ENCODE measurements at regions not wholly inside any gene's neighbourhood (a gene's known extent, or its start where the extent isn't known, plus 50 kb on each side); places are given as distances from the start of the nearest gene placed in this dataset.

- TF ChIP-seq POLR2A (IDR thresholded peaks at IDR 0.05; ENCODE audit: insufficient read depth in 1 of 2, low read depth in 2 of 2, low read length in 2 of 2) = no peak
- no peak for TF ChIP-seq ZNF563 (CRISPR knock-in tag; IDR thresholded peaks at IDR 0.05)
- TF ChIP-seq ZBTB21 (CRISPR knock-in tag; IDR thresholded peaks at IDR 0.05) = no peak
- TF ChIP-seq MIER3 (CRISPR knock-in tag; IDR thresholded peaks at IDR 0.05; ENCODE audit: borderline replicate concordance) = no peak
- TF ChIP-seq SMC3 (IDR thresholded peaks at IDR 0.05; ENCODE audit: low read length) = no peak
- no peak for TF ChIP-seq ATF7-NPFF (CRISPR knock-in tag; IDR thresholded peaks at IDR 0.05; ENCODE audit: low read depth)
- no peak for TF ChIP-seq SRF (IDR thresholded peaks at IDR 0.05; ENCODE audit: low read depth, low read length)
- no peak for TF ChIP-seq SRSF9 (IDR thresholded peaks at IDR 0.05; ENCODE audit: borderline replicate concordance, insufficient read depth, low read depth, low read length, poor library complexity, severe bottlenecking)
- no peak for TF ChIP-seq HNRNPH1 (optimal IDR thresholded peaks at IDR 0.05; ENCODE audit: low read depth, low read length)
- TF ChIP-seq DDIT3 (CRISPR knock-in tag; IDR thresholded peaks at IDR 0.05) = no peak
- 0 out of 2 replicates have a peak, but pooled peaks have one; percentile 46 for TF ChIP-seq SNAPC2 (CRISPR knock-in tag; IDR thresholded peaks at IDR 0.05)
- TF ChIP-seq RFX3 (CRISPR knock-in tag; IDR thresholded peaks at IDR 0.05) = no peak
- TF ChIP-seq SIN3A (IDR thresholded peaks at IDR 0.05; ENCODE audit: borderline replicate concordance, low read depth, low read length) = no peak
- TF ChIP-seq, protein P1, sequence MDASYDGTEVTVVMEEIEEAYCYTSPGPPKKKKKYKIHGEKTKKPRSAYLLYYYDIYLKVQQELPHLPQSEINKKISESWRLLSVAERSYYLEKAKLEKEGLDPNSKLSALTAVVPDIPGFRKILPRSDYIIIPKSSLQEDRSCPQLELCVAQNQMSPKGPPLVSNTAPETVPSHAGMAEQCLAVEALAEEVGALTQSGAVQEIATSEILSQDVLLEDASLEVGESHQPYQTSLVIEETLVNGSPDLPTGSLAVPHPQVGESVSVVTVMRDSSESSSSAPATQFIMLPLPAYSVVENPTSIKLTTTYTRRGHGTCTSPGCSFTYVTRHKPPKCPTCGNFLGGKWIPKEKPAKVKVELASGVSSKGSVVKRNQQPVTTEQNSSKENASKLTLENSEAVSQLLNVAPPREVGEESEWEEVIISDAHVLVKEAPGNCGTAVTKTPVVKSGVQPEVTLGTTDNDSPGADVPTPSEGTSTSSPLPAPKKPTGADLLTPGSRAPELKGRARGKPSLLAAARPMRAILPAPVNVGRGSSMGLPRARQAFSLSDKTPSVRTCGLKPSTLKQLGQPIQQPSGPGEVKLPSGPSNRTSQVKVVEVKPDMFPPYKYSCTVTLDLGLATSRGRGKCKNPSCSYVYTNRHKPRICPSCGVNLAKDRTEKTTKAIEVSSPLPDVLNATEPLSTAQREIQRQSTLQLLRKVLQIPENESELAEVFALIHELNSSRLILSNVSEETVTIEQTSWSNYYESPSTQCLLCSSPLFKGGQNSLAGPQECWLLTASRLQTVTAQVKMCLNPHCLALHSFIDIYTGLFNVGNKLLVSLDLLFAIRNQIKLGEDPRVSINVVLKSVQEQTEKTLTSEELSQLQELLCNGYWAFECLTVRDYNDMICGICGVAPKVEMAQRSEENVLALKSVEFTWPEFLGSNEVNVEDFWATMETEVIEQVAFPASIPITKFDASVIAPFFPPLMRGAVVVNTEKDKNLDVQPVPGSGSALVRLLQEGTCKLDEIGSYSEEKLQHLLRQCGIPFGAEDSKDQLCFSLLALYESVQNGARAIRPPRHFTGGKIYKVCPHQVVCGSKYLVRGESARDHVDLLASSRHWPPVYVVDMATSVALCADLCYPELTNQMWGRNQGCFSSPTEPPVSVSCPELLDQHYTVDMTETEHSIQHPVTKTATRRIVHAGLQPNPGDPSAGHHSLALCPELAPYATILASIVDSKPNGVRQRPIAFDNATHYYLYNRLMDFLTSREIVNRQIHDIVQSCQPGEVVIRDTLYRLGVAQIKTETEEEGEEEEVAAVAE (CRISPR knock-in tag; IDR thresholded peaks at IDR 0.05; ENCODE audit: borderline replicate concordance) = no peak
- TF ChIP-seq SALL1 (CRISPR knock-in tag; IDR thresholded peaks at IDR 0.05) = 0 out of 2 replicates have a peak, but pooled peaks have one; percentile 18
- TF ChIP-seq ZSCAN21 (CRISPR knock-in tag; IDR thresholded peaks at IDR 0.05; ENCODE audit: borderline replicate concordance) = no peak
- TF ChIP-seq CENPX (CRISPR knock-in tag; IDR thresholded peaks at IDR 0.05) = no peak
- 0 out of 2 replicates have a peak, but pooled peaks have one; percentile 25 for TF ChIP-seq ZNF292 (CRISPR knock-in tag; IDR thresholded peaks at IDR 0.05; ENCODE audit: borderline replicate concordance, low read depth)
- TF ChIP-seq ZBTB3 (CRISPR knock-in tag; IDR thresholded peaks at IDR 0.05; ENCODE audit: borderline replicate concordance, low read depth) = no peak
- no peak for TF ChIP-seq IKZF5 (CRISPR knock-in tag; IDR thresholded peaks at IDR 0.05)
- TF ChIP-seq ZNF629 (CRISPR knock-in tag; conservative IDR thresholded peaks at IDR 0.05) = no peak
- TF ChIP-seq PHB2 (IDR thresholded peaks at IDR 0.05; ENCODE audit: partially characterized antibody) = no peak
- TF ChIP-seq ZMYM2 (CRISPR knock-in tag; IDR thresholded peaks at IDR 0.05) = no peak
- no peak for TF ChIP-seq SIN3B (IDR thresholded peaks at IDR 0.05; ENCODE audit: low read length)
- TF ChIP-seq TBX3 (IDR thresholded peaks at IDR 0.05; ENCODE audit: borderline replicate concordance) = no peak
- no peak for TF ChIP-seq MAFF (IDR thresholded peaks at IDR 0.05; ENCODE audit: low read depth, low read length)
- no peak for TF ChIP-seq PAWR (CRISPR knock-in tag; IDR thresholded peaks at IDR 0.05; ENCODE audit: borderline replicate concordance)
Measured at GRCh38 chr14:37865719-37866549, 270.5 kb downstream of the TTC6 start (continued).
